ENCODE measurements at regions not wholly inside any gene's neighbourhood (a gene's known extent, or its start where the extent isn't known, plus 50 kb on each side); places are given as distances from the start of the nearest gene placed in this dataset.

DNA sequence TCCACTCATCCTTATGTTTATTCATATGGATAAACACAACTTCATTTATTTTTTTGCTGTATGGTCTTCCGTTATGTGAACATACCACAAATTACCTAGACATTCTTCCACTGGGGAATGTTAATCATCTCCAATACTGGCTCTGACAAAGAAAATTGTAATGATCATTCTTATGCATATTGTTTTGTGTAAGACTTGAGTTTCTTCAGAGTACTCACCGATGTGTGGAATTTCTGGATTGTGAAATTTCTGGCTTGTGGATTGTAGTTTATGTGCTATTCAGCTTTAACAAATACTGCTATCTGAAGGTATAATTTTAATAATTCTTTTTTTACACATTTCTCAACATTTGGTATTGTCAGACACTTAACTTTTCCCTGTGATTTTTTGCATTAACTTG is 212.2 kb upstream of the THUMPD2 start:
- Histone ChIP-seq H3K4me3 (no peak overlapping the region), H3K27ac (replicated peaks in 1 of 4) (no peak overlapping the region), H3K27me3 (no peaks in the 10 kb centered on the region), H3K9me3 (no peaks in the 10 kb centered on the region), H3K4me1 (no peaks in the 10 kb centered on the region), H3K36me3 (no peaks in the 10 kb centered on the region)
- TF ChIP-seq POLR2A (IDR thresholded peaks at IDR 0.05; ENCODE audit: low read depth) (no peak), EP300 (IDR thresholded peaks at IDR 0.05) (no peak), POLR2AphosphoS5 (IDR thresholded peaks at IDR 0.05) (no peak)
- TF ChIP-seq, protein P1, sequence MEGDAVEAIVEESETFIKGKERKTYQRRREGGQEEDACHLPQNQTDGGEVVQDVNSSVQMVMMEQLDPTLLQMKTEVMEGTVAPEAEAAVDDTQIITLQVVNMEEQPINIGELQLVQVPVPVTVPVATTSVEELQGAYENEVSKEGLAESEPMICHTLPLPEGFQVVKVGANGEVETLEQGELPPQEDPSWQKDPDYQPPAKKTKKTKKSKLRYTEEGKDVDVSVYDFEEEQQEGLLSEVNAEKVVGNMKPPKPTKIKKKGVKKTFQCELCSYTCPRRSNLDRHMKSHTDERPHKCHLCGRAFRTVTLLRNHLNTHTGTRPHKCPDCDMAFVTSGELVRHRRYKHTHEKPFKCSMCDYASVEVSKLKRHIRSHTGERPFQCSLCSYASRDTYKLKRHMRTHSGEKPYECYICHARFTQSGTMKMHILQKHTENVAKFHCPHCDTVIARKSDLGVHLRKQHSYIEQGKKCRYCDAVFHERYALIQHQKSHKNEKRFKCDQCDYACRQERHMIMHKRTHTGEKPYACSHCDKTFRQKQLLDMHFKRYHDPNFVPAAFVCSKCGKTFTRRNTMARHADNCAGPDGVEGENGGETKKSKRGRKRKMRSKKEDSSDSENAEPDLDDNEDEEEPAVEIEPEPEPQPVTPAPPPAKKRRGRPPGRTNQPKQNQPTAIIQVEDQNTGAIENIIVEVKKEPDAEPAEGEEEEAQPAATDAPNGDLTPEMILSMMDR (IDR thresholded peaks at IDR 0.05), result no peak
- intact Hi-C loops (cut with DNase I), result no loop called here
- WGBS, result 54% methylated on average over 2 of the region's 2 CpGs
- DNase-seq (ENCODE audit: extremely low spot score), result no peak

DNA sequence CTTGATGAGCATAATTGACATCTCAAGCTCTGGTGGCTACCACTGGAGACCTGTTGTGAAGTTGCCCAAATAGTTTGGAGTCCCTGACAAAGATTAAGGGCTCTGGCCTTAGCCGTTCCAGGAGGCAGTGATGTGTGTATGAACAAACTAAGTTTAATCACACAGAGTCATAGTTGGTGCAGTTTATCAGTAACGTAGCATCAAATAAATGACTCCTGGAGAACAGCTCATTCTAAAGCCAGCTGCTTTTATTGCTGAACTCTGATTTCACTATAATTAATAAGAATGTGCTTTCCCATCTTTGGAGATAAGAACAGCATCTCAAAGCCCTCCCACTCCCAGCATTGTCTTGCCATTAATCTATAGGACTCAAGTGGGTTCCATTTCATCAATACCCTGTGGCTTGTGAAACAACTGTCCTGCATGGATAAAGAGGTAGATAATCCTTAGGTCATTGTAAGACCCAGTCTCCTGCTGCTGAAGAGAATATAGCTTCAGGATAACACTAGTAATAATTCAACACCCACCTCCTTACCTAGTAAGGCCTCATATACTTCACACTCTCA is 211.4 kb upstream of the THUMPD2 start:
- Histone ChIP-seq H3K27me3 (no peaks in the 10 kb centered on the region), H3K4me1 (no peaks in the 10 kb centered on the region), H3K4me3 (no peak overlapping the region), H3K9me3 (no peaks in the 10 kb centered on the region), H3K27ac (replicated peaks in 1 of 4) (no peak overlapping the region), H3K36me3 (no peaks in the 10 kb centered on the region)
- DNase-seq (ENCODE audit: extremely low spot score), result no peak
- 71% methylated on average over 2 of the region's 2 CpGs for WGBS
- intact Hi-C loops (cut with DNase I), result no loop called here
- TF ChIP-seq EP300 (IDR thresholded peaks at IDR 0.05) (no peak), POLR2A (IDR thresholded peaks at IDR 0.05; ENCODE audit: low read depth) (no peak), POLR2AphosphoS5 (IDR thresholded peaks at IDR 0.05) (no peak)
- TF ChIP-seq, protein P1 (IDR thresholded peaks at IDR 0.05), result no peak

DNA sequence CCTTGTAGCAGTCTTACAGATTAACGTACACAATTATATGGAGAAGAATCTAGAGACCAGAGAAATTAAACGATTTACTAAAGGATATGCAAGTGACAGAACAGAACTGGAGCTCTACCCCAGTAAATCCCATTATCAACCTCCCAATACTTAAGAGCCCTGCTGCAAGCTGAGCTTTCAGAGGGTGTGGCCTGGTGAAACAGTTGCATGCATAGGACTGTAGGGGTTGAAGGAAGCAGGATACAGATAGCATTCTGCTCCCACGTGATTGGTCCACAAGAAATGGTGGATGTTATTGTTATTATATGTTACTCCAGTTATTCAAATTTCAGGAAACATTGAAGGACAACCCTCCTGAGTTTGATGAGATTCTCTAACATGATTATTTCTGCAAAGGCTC is 210.8 kb upstream of the THUMPD2 start:
- H3K9me3 ChIP-seq, result no peaks in the 10 kb centered on the region
- H3K27ac ChIP-seq (replicated peaks in 1 of 4), result no peak overlapping the region
- H3K4me1 ChIP-seq, result no peaks in the 10 kb centered on the region
- WGBS, result 64% methylated on average over 3 of the region's 3 CpGs
- DNase-seq (ENCODE audit: extremely low spot score), result no peak
- intact Hi-C loops (cut with DNase I), result no loop called here
- TF ChIP-seq, protein P1 (IDR thresholded peaks at IDR 0.05), result no peak
- TF ChIP-seq POLR2AphosphoS5 (IDR thresholded peaks at IDR 0.05) (no peak), POLR2A (IDR thresholded peaks at IDR 0.05; ENCODE audit: low read depth) (no peak), EP300 (IDR thresholded peaks at IDR 0.05) (no peak)
- H3K36me3 ChIP-seq, result no peaks in the 10 kb centered on the region
- H3K27me3 ChIP-seq, result no peaks in the 10 kb centered on the region
- no peak overlapping the region for H3K4me3 ChIP-seq

DNA sequence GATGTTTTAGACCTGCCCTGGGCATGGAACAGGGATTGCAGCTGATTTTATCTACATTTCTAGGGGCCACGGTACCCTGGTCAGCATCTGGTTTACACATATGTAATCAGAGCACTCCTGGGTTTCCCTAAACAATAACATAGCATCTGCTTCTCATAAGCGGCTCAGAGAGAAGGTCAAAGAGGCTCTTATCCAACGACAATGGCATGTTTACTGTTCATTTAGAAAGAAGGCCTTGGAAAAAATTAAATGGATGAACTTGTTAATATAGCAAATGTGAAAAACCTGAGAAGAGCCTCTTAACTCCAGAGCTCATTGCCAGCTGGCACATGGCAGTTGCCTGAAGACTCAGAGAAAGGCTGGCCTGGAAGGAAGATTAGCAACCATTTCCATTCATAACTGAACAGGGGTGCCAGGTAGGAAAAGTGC is 202.8 kb upstream of the THUMPD2 start:
- Histone ChIP-seq H3K27ac (replicated peaks in 1 of 4) (no peak overlapping the region), H3K27me3 (no peaks in the 10 kb centered on the region), H3K4me1 (peaks cover 0 to 5% (median 0%) of the 10 kb centered on the region in 4 donors), H3K9me3 (no peaks in the 10 kb centered on the region), H3K36me3 (no peaks in the 10 kb centered on the region), H3K4me3 (no peak overlapping the region)
- 39% methylated on average over 3 of the region's 3 CpGs for WGBS
- intact Hi-C loops (cut with DNase I), result no loop called here
- DNase-seq (ENCODE audit: extremely low spot score), result no peak
- TF ChIP-seq POLR2AphosphoS5 (IDR thresholded peaks at IDR 0.05) (no peak), EP300 (IDR thresholded peaks at IDR 0.05) (no peak), POLR2A (IDR thresholded peaks at IDR 0.05; ENCODE audit: low read depth) (no peak)
- TF ChIP-seq, protein P1 (IDR thresholded peaks at IDR 0.05), result no peak

DNA sequence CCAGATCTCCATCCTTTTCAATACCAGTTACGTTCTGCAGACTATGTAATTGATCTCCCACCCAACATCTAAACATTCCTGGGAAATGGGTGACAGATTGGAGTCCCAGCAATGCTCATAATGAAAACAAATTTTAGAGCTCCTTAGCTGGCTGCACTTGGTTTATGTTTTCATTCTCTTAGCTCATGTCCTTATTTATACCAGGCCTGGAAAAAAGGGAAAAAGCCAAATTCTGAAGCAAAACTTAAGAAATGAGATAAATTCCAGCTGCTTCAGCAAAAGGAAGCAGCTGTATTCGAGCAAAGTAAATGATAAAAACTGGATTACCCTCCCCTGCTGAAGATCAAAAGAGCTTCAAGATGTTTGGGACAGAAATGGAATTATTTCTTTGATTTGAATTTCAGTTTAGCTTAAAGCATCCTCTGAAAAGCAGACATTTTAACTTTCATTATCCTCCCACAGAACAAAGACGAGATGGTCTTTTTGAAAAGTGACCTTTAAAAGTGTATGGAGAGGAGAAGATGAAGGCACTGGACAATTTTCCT is 196.5 kb upstream of the THUMPD2 start:
- intact Hi-C loops (cut with DNase I), result no loop called here
- DNase-seq (ENCODE audit: extremely low spot score), result no peak
- WGBS, result 64% methylated on average over 3 of the region's 3 CpGs
- H3K4me3 ChIP-seq, result no peak overlapping the region
- H3K4me1 ChIP-seq, result peaks cover 0 to 5% (median 2%) of the 10 kb centered on the region in 4 donors
- H3K9me3 ChIP-seq, result no peaks in the 10 kb centered on the region
- TF ChIP-seq POLR2AphosphoS5 (IDR thresholded peaks at IDR 0.05) (no peak), EP300 (IDR thresholded peaks at IDR 0.05) (no peak), POLR2A (IDR thresholded peaks at IDR 0.05; ENCODE audit: low read depth) (no peak)
- TF ChIP-seq, protein P1 (IDR thresholded peaks at IDR 0.05), result no peak
- H3K27ac ChIP-seq (replicated peaks in 1 of 4), result no peak overlapping the region
- no peaks in the 10 kb centered on the region for H3K27me3 ChIP-seq
- no peaks in the 10 kb centered on the region for H3K36me3 ChIP-seq

Data from esophagus muscularis mucosa (tissue), 4 donors.